ENCODE measurements at regions not wholly inside any gene's neighbourhood (a gene's known extent, or its start where the extent isn't known, plus 50 kb on each side); places are given as distances from the start of the nearest gene placed in this dataset.

DNA sequence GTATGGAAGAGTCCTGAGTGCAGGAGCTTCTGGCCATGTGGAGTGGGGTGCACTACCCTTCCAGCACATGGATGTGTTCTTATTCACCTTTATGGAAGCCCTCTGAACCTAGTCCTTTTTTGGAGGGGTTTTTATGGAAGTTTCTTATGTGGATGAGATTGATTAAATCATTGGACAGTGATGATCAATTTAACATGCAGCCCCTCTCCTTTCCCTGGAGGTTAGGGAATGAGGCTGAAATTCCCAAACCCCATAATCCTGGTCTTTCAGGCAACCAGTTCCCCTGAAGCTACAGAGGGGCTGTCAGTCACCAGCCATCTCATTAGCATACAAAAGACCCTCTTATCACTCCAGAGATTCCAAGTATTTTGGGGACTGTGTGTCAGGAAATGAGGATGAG is 183.9 kb upstream of the MAP3K7 start:
- DNase-seq (ENCODE audit: low read depth, low spot score) (no peak), FAIRE-seq (no peak)
- no peak overlapping the region for H3K9ac ChIP-seq (ENCODE audit: control insufficient read depth, extremely low read depth, insufficient read depth, low read length)
- H3K79me2 ChIP-seq (ENCODE audit: control insufficient read depth, insufficient read depth, low read length), result no peaks in the 10 kb centered on the region
- H4K20me1 ChIP-seq (ENCODE audit: control insufficient read depth, extremely low read depth, insufficient read depth, low read length), result no peaks in the 10 kb centered on the region
- H3K36me3 ChIP-seq (ENCODE audit: control insufficient read depth in 2 of 2, extremely low read depth in 1 of 2, insufficient read depth in 2 of 2, low read length in 2 of 2), result no peaks in the 10 kb centered on the region
- no peak overlapping the region for H3K4me2 ChIP-seq (ENCODE audit: control insufficient read depth, extremely low read depth, insufficient read depth, low read depth, low read length)
- dilution Hi-C loops (cut with MboI; ENCODE audit: extremely low pct_ligation_motif_present, low sequenced_read_pairs), result no loop called here
- H2AFZ ChIP-seq (ENCODE audit: control insufficient read depth, low read length), result no peak overlapping the region
- no peak overlapping the region for H3K4me3 ChIP-seq (ENCODE audit: control insufficient read depth in 2 of 3, extremely low read depth in 1 of 3, insufficient read depth in 2 of 3, low read depth in 1 of 3, low read length in 3 of 3)
- no peaks in the 10 kb centered on the region for H3K9me3 ChIP-seq (ENCODE audit: control insufficient read depth, low read depth, low read length)
- no peak for TF ChIP-seq EZH2 (IDR thresholded peaks at IDR 0.05; ENCODE audit: low read length)
- TF ChIP-seq, protein P1, sequence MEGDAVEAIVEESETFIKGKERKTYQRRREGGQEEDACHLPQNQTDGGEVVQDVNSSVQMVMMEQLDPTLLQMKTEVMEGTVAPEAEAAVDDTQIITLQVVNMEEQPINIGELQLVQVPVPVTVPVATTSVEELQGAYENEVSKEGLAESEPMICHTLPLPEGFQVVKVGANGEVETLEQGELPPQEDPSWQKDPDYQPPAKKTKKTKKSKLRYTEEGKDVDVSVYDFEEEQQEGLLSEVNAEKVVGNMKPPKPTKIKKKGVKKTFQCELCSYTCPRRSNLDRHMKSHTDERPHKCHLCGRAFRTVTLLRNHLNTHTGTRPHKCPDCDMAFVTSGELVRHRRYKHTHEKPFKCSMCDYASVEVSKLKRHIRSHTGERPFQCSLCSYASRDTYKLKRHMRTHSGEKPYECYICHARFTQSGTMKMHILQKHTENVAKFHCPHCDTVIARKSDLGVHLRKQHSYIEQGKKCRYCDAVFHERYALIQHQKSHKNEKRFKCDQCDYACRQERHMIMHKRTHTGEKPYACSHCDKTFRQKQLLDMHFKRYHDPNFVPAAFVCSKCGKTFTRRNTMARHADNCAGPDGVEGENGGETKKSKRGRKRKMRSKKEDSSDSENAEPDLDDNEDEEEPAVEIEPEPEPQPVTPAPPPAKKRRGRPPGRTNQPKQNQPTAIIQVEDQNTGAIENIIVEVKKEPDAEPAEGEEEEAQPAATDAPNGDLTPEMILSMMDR (optimal IDR thresholded peaks at IDR 0.05 in 1 of 3, IDR thresholded peaks at IDR 0.05 in 1 of 3, conservative IDR thresholded peaks at IDR 0.05 in 1 of 3; ENCODE audit: extremely low read depth in 1 of 3, insufficient read depth in 2 of 3, low read length in 3 of 3), result no peak
- H3K27me3 ChIP-seq (ENCODE audit: control insufficient read depth, extremely low read depth, insufficient read depth, low read length), result no peaks in the 10 kb centered on the region
- H3K27ac ChIP-seq (ENCODE audit: control insufficient read depth, insufficient read depth, low read length), result no peak overlapping the region
- H3K4me1 ChIP-seq (ENCODE audit: control insufficient read depth, extremely low read depth, insufficient read depth, low read length), result no peaks in the 10 kb centered on the region
- no peaks in the 10 kb centered on the region for H3K9me1 ChIP-seq (ENCODE audit: control insufficient read depth, extremely low read depth, insufficient read depth, low read length)

DNA sequence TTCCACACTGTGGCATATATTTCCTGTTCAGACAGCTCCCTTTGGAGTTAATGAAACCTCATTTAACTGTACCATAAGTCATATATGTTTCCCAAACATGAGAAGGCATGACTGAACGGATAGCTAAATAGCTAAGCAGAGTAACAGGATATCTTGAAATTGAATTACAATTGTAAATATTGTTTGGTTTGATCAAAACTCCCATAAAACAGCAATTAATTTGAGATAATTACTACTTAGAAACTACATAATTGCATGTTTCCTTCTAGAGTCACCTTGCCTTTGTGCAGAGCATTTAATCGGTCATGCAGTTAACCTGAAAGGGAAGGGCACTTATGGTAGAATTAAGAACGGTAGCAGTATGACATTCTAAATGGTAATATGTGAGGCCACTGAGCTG is 179.0 kb upstream of the MAP3K7 start:
- H3K9ac ChIP-seq (ENCODE audit: control insufficient read depth, extremely low read depth, insufficient read depth, low read length), result no peak overlapping the region
- H3K79me2 ChIP-seq (ENCODE audit: control insufficient read depth, insufficient read depth, low read length), result no peaks in the 10 kb centered on the region
- dilution Hi-C loops (cut with MboI; ENCODE audit: extremely low pct_ligation_motif_present, low sequenced_read_pairs), result no loop called here
- no peaks in the 10 kb centered on the region for H3K27me3 ChIP-seq (ENCODE audit: control insufficient read depth, extremely low read depth, insufficient read depth, low read length)
- no peaks in the 10 kb centered on the region for H4K20me1 ChIP-seq (ENCODE audit: control insufficient read depth, extremely low read depth, insufficient read depth, low read length)
- no peaks in the 10 kb centered on the region for H3K9me3 ChIP-seq (ENCODE audit: control insufficient read depth, low read depth, low read length)
- H3K4me1 ChIP-seq (ENCODE audit: control insufficient read depth, extremely low read depth, insufficient read depth, low read length), result no peaks in the 10 kb centered on the region
- no peaks in the 10 kb centered on the region for H3K9me1 ChIP-seq (ENCODE audit: control insufficient read depth, extremely low read depth, insufficient read depth, low read length)
- no peak for DNase-seq (ENCODE audit: low read depth, low spot score)
- FAIRE-seq, result no peak
- TF ChIP-seq, protein P1 (optimal IDR thresholded peaks at IDR 0.05 in 1 of 3, IDR thresholded peaks at IDR 0.05 in 1 of 3, conservative IDR thresholded peaks at IDR 0.05 in 1 of 3; ENCODE audit: extremely low read depth in 1 of 3, insufficient read depth in 2 of 3, low read length in 3 of 3), result no peak
- TF ChIP-seq EZH2 (IDR thresholded peaks at IDR 0.05; ENCODE audit: low read length), result no peak
- H2AFZ ChIP-seq (ENCODE audit: control insufficient read depth, low read length), result no peak overlapping the region
- H3K4me3 ChIP-seq (ENCODE audit: control insufficient read depth in 2 of 3, extremely low read depth in 1 of 3, insufficient read depth in 2 of 3, low read depth in 1 of 3, low read length in 3 of 3), result no peak overlapping the region
- H3K4me2 ChIP-seq (ENCODE audit: control insufficient read depth, extremely low read depth, insufficient read depth, low read depth, low read length), result no peak overlapping the region
- no peaks in the 10 kb centered on the region for H3K36me3 ChIP-seq (ENCODE audit: control insufficient read depth in 2 of 2, extremely low read depth in 1 of 2, insufficient read depth in 2 of 2, low read length in 2 of 2)
- no peak overlapping the region for H3K27ac ChIP-seq (ENCODE audit: control insufficient read depth, insufficient read depth, low read length)

Data from keratinocyte (primary cell).